Stimulated activated CD4-positive, alpha-beta T cell treated with anti-CD3 and anti-CD28 coated beads, Interleukin-4, amount 100 ng/mL, for 1 hour (primary cell): ENCODE measurements at regions not wholly inside any gene's neighbourhood (a gene's known extent, or its start where the extent isn't known, plus 50 kb on each side); places are given as distances from the start of the nearest gene placed in this dataset.
"Not testable (repeated sequence)": the region's sequence is repeated elsewhere in the genome, so short reads cannot be mapped to it uniquely, and the experiment has no call there.

Experiments
- DNase-seq: peaks from one replicate; pipeline ENCODE4 v3.0.0-alpha.2; 2020

GRCh38 chr15:75100679-75101078 lies 77.3 kb downstream of the PPCDC start:
- DNase-seq, result no peak

GRCh38 chr15:75104804-75105557 lies 81.6 kb downstream of the PPCDC start:
- DNase-seq, result no peak

DNA sequence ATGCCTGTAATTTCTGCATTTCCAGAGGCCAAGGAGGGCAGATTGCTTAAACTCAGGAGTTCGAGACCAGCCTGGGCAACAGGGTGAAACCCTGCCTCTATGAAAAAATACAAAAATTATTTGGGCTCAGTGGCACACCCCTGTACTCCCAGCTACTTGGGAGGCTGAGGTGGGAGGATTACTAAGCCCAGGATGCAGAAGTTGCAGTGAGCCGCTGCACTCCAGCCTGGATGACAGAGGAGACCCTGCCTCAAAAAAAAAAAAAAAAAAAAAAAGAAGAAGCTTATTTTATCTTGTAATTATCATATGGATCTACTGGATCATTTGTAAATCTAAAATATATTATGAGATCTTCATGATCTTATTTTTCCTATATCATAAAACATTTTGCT lies 84.1 kb downstream of the PPCDC start:
- DNase-seq, result no peak

DNA sequence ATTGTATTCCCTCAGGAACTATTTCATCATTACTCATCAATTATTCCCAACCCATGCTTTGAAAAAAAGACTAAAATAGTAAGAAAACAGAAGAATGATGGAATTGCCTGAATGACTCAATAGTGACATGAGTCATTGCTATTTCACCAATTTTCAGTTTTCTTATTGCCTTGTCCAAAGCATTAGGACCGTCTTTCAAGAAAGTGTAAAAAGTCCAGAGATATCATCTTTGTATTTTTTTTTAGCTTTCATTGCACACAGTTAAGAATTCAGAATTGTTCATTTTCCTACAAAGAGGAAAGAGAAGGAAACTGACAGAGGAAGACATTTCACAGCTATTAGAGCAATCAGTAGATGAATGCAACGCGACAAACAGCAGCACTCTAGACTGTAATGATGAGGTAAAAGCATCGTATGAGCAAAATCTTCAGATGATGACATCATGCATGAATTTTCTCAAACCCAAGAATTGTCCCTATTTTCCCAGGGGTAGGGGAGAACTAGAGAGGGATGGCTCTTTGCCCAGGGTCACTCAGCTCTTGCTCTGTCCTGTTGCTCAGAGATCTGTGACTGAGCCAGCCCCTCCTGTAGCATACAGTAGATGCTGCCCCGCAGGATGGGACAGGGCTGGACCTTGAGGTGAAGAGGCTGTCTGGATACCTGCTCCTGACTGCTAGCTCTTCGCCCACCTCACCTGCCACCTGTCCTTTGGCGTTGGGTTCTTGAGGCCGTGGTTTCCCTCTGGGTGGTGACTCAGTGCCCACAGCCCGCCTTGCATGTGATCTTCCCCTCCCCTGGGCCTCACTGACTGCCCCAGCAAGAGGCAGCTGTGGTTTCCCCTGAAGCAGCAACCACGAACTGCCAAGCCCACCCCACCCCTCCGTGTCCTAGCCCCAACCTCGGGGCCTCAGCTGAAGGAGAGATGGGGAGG lies 84.8 kb downstream of the PPCDC start:
- DNase-seq, result peak; percentile 41

GRCh38 chr15:75109021-75109735 lies 85.8 kb downstream of the PPCDC start:
- DNase-seq, result no peak

- DNase-seq, result no peak
Observed at GRCh38 chr15:75109736-75110130, 86.3 kb downstream of the PPCDC start.

DNA sequence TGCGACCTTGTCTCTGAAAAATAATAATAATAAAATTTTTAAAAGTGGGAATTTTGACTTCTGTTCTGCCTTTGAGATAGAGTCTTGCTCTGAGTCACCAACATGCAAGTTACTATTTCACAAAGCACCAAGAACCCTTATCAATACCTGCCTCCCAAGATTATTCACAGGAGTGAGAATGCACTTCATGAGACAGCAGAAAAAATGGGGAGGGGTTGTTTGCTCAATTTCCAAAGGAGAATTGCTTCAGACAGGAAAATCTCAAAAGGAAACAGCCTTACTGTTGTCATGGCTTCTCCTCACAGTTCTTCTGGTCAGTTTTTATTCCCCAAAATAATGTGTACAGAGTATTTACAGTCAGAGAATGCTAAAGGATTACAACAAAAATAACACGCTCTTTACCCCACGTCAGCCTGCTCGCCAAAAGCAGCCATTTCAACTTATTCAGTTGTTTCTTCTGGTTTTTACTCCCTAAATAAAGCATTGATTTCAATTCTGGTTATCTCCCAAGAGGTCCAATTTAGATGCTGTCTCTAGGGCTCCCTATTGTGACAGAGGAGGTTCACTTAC lies 89.0 kb downstream of the PPCDC start:
- DNase-seq, result no peak

GRCh38 chr15:75112848-75113492 lies 88.7 kb upstream of the C15orf39 start:
- DNase-seq, result no peak

DNA sequence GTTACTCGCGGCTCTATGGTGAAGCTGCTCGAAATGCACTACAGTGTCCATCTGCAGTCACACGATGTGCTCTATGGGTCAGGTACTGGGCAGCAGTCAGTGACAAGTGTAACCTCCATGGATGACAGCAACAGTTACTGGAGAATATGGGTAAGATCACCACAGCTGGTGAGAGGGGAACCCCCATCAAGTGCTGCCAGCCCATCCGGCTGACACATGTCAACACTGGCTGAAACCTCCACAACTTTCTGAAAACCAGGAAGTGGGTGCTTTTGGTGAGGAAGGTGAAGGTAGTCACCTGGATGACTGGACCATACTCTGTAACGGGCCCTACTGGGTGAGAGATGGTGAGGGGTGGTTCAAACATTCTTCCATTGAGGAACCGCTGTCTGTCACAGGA lies 87.4 kb upstream of the C15orf39 start:
- no peak for DNase-seq

DNA sequence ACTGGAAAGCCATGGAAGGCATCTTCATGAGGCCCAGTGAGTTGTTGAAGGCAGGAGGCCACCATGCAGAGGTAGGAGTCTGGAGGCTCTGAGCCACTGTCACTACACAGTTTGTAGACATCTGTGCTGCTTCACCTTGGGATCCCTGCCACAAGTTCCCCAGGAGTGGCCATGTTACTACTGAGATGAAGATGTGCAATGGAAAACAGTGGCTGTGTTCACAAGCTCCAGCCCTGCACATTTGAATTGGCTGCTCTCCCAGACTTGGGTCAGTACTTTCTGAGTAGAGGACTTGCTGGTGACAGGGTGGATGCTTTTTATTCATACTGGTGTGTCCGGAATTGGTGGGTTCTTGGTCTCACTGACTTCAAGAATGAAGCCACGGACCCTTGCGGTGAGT lies 86.9 kb upstream of the C15orf39 start:
- DNase-seq, result no peak

- not testable (repeated sequence) for DNase-seq
Observed at GRCh38 chr15:75115411-75115913, 86.2 kb upstream of the C15orf39 start.

GRCh38 chr15:75116143-75116542 lies 85.5 kb upstream of the C15orf39 start:
- not testable (repeated sequence) for DNase-seq

GRCh38 chr15:75117993-75118392 lies 83.7 kb upstream of the C15orf39 start:
- DNase-seq, result no peak

DNA sequence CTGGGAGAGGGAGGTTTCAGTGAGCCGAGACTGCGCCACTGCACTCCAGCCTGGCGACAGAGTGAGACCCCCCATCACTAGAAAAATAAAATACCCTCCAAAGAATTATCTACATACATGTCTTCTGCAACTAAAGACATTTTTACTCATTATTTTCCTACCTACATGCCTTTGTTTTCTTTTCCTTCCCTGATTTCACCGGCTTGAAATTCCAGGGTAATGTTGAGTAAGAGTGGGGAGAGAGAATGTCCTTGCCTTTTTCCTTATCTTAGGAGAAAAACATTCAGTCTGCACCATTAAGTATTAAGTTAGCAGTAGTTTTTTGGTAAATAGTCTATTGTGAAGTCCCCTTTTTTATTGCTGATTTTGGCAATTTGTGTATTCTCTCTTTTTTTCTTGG lies 82.4 kb upstream of the C15orf39 start:
- DNase-seq, result not testable (repeated sequence)

DNA sequence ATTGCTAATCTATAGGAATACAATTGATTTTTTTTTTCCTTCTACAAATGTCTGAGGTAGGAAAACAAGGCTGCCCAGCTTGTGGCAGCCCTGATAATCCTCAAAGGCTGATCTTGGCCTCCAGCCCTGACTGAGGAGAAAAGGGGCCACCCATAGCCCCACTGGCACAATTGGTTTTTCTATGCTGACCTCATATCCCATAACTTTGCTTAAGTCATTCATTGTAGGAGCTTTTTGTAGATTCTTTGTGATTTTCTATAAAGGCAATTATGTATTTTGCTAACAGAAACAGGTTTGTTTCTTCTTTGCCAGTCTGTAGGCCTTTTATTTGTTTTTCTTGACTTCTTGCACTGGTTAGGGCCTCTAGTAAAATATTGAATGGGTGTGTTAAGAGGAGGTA lies 80.2 kb upstream of the C15orf39 start:
- no peak for DNase-seq

GRCh38 chr15:75123395-75123794 lies 78.3 kb upstream of the C15orf39 start:
- no peak for DNase-seq

DNA sequence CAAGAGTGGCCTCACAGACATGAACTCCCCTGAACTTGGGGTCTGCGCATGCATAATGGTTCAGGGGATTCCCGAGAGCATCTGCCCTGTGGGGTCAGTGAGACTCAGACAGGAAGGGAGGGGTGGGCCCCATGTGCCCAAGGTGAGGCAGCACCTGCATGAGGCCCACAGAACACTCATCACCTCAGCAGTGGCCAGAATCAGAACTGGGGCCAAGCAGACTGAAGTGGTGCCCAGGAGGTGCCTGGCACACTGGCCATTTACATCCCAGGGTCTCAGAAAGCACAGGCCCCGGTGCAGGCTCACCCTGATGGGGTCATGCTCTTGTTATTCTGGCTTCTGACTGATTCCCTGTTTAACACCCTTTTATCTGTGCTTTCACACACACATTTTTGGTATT lies 77.4 kb upstream of the C15orf39 start:
- not testable (repeated sequence) for DNase-seq

DNA sequence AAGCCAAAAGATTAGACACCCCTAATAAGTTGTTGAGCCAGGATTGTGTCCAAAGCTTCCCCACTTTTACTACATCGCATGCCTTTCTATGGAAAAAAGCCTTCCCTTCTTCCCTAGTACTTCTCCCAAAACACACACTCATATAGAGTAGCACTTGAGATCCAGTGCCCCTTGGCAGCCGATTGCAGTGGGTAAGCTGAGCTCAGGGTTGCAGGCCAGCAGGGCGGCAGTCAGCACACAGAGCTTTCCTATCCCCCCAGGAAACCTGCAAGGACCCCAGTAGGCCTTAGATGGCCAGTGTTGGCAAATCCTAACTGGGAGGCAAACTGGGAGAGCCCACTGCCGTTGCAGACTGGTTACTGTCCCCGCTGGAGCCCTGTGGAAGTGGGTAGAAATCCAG lies 75.7 kb upstream of the C15orf39 start:
- DNase-seq, result no peak

DNA sequence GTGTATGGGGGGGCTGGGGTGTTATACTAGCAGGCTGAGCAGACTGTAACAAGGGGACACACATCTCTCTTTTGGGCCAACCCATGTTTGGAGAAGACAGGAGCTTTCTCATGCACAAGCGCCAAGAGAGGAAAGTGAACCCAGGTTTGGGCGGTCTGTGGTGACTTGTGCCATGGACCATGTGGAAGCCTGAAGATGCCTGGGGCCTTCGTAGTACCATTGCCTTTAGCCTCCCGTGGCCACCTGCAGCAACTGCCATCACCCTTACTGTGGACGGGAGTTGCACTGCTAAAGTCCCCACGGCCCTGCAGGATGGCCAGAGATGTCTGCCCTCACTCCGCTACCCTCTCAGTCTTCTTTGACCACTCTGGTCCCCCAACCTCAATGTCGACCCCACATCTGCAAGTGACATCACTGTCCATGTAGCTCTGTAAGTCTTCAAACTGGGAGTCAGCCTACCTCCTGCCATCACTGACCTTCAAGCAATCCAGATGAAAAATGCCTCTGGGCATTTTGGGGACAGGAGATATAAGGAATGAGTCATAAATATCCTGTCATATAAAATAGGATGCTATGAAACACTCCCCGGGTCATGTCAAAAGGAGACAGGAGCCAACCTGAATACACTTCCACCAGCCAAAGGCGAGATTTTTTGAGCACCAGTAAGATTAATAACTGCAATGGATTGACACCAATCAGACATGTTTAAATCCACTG lies 74.7 kb upstream of the C15orf39 start:
- DNase-seq, result no peak

GRCh38 chr15:75129788-75130187 lies 71.9 kb upstream of the C15orf39 start:
- DNase-seq, result no peak

GRCh38 chr15:75131269-75131643 lies 70.4 kb upstream of the C15orf39 start:
- no peak for DNase-seq

- no peak for DNase-seq
Observed at GRCh38 chr15:75134748-75135147, 66.9 kb upstream of the C15orf39 start.
